Esophagus muscularis mucosa (tissue), 4 donors: ENCODE measurements at regions not wholly inside any gene's neighbourhood (a gene's known extent, or its start where the extent isn't known, plus 50 kb on each side); places are given as distances from the start of the nearest gene placed in this dataset.

ENCODE experiments used
- EP300 ChIP-seq: sonication (generic); formaldehyde crosslinking; IDR thresholded peaks from one replicate; pipeline ENCODE4 v1.6.1; 2017; ENCODE audit warnings: antibody characterized with exemption
- POLR2A ChIP-seq: fragments of 450-650 bp; IDR thresholded peaks from one replicate; pipeline ENCODE4 v1.6.1; 2017; ENCODE audit warnings: antibody characterized with exemption, moderate library complexity, mild to moderate bottlenecking, low read depth
- TF ChIP-seq, protein P1 (sequence below), 3 experiments: fragments of 200-600 bp in 2 of 3; fragments of 450-650 bp in 1 of 3; sonication (generic) in 2 of 3; IDR thresholded peaks; one replicate each; pipeline ENCODE4 v1.5.1; 2017 to 2019; ENCODE audit warnings: antibody characterized with exemption in 3 of 3, mild to moderate bottlenecking in 2 of 3, moderate library complexity in 1 of 3

GRCh38 chr17:72305472-72305871, 184.7 kb downstream of the SOX9 start:
- TF ChIP-seq POLR2A (no peak), EP300 (no peak)
- TF ChIP-seq, protein P1, sequence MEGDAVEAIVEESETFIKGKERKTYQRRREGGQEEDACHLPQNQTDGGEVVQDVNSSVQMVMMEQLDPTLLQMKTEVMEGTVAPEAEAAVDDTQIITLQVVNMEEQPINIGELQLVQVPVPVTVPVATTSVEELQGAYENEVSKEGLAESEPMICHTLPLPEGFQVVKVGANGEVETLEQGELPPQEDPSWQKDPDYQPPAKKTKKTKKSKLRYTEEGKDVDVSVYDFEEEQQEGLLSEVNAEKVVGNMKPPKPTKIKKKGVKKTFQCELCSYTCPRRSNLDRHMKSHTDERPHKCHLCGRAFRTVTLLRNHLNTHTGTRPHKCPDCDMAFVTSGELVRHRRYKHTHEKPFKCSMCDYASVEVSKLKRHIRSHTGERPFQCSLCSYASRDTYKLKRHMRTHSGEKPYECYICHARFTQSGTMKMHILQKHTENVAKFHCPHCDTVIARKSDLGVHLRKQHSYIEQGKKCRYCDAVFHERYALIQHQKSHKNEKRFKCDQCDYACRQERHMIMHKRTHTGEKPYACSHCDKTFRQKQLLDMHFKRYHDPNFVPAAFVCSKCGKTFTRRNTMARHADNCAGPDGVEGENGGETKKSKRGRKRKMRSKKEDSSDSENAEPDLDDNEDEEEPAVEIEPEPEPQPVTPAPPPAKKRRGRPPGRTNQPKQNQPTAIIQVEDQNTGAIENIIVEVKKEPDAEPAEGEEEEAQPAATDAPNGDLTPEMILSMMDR (IDR thresholded peaks at IDR 0.05): no peak
